HCT116 (cell line): ENCODE measurements at regions not wholly inside any gene's neighbourhood (a gene's known extent, or its start where the extent isn't known, plus 50 kb on each side); places are given as distances from the start of the nearest gene placed in this dataset.

Experiments
- ATAC-seq: fragments of 200-7000 bp; cut with Tn5 transposase; 2 replicates; pipeline ENCODE4 v1.9.1; 2020; ENCODE audit warnings: mild to moderate bottlenecking, moderate library complexity
- BruUV-seq: library from RNA; stranded (reverse); fragments of 400-500 nt; replicated peaks from 2 replicates; lab custom pipeline; 2021; lab: Mats Ljungman, UMichigan
- CTCF ChIA-PET: fragments of 300-600 bp; sonication (Branson Sonifier 250); formaldehyde crosslinking; loops from one replicate; lab custom pipeline; 2021; ENCODE audit warnings: antibody characterized with exemption; lab: Charles Lee
- POLR2A ChIA-PET: fragments of 300-600, 350-600 bp; sonication (Branson Sonifier 250); formaldehyde crosslinking; loops from one replicate; lab custom pipeline; 2021; ENCODE audit warnings: antibody characterized with exemption; lab: Charles Lee
- RAD21 ChIA-PET, 2 experiments: fragments of 300-600 bp; sonication (Branson Sonifier 250); formaldehyde crosslinking; loops; one replicate each; lab custom pipeline; 2023; ENCODE audit warnings: low total read pairs in 2 of 2; ENCODE audit not compliant: uncharacterized antibody in 2 of 2, unreplicated experiment in 2 of 2, low non-redundant PET in 1 of 2; lab: Charles Lee
- DNase-seq: peaks from one replicate; pipeline ENCODE4 v3.0.0-alpha.2; 2010; ENCODE audit warnings: low read depth, low spot score
- H2AFZ ChIP-seq: fragments of 200-600 bp; shearing (Covaris generic), sonication (generic); 2 replicates; pipeline ENCODE4 v1.6.1; 2017; ENCODE audit warnings: low read depth, mixed run types, mixed read lengths, antibody characterized with exemption, low read length; ENCODE audit not compliant: poor library complexity, severe bottlenecking
- H3K27ac ChIP-seq: 2 replicates; pipeline ENCODE4 v1.5.1; 2012; ENCODE audit warnings: low read depth, low read length
- H3K27me3 ChIP-seq: fragments of 200-600 bp; sonication (generic); 2 replicates; pipeline ENCODE4 v1.6.1; 2016; ENCODE audit warnings: mixed run types, low read length, mixed read lengths; ENCODE audit not compliant: insufficient read depth
- H3K36me3 ChIP-seq, 2 experiments: fragments of 200-500 bp in 1 of 2; fragments of 200-600 bp in 1 of 2; sonication (Bioruptor generic) in 1 of 2; sonication (generic) in 1 of 2; 2 replicates each; pipeline versions ENCODE4 v1.5.1 to v1.6.1; 2014 to 2016; ENCODE audit warnings: low read length in 2 of 2, inconsistent platforms in 1 of 2, mixed read lengths in 1 of 2, mixed run types in 1 of 2; ENCODE audit not compliant: insufficient read depth in 2 of 2, control insufficient read depth in 1 of 2
- H3K4me1 ChIP-seq, 2 experiments: fragments of 200-600 bp in 1 of 2; sonication (generic) in 1 of 2; 2 replicates each; pipeline versions ENCODE4 v1.5.1 to v1.6.1; 2012 to 2017; ENCODE audit warnings: low read length in 2 of 2, inconsistent platforms in 1 of 2, mild to moderate bottlenecking in 1 of 2, mixed read lengths in 1 of 2, mixed run types in 1 of 2, moderate library complexity in 1 of 2; ENCODE audit not compliant: insufficient read depth in 2 of 2, control insufficient read depth in 1 of 2
- H3K4me2 ChIP-seq: fragments of 200-600 bp; sonication (generic); 2 replicates; pipeline ENCODE4 v1.6.1; 2017; ENCODE audit warnings: mixed run types, low read length, mixed read lengths
- H3K4me3 ChIP-seq, 2 experiments: fragments of 200-600 bp in 1 of 2; sonication (generic) in 1 of 2; replicated peaks in 1 of 2; 2 replicates each; pipeline ENCODE4 v1.5.1; 2011 to 2016; ENCODE audit warnings: low read length in 2 of 2, control low read depth in 1 of 2, low read depth in 1 of 2, mild to moderate bottlenecking in 1 of 2, mixed read lengths in 1 of 2, mixed run types in 1 of 2
- H3K79me2 ChIP-seq: fragments of 200-600 bp; sonication (generic); 2 replicates; pipeline ENCODE4 v1.6.1; 2017; ENCODE audit warnings: mild to moderate bottlenecking, mixed run types, low read length, moderate library complexity, mixed read lengths; ENCODE audit not compliant: insufficient read depth
- H3K9ac ChIP-seq: fragments of 200-600 bp; sonication (generic); 2 replicates; pipeline ENCODE4 v1.6.1; 2016; ENCODE audit warnings: low read length, mixed read lengths
- H3K9me2 ChIP-seq: fragments of 200-600 bp; sonication (generic), shearing (Covaris generic); 2 replicates; pipeline ENCODE4 v1.6.1; 2017; ENCODE audit warnings: mixed run types, mild to moderate bottlenecking, moderate library complexity; ENCODE audit not compliant: insufficient read depth
- H3K9me3 ChIP-seq, 2 experiments: fragments of 200-500 bp in 1 of 2; fragments of 200-600 bp in 1 of 2; sonication (Bioruptor generic) in 1 of 2; sonication (generic) in 1 of 2; 2 replicates each; pipeline ENCODE4 v1.6.1; 2014 to 2017; ENCODE audit warnings: low read length in 2 of 2, mixed read lengths in 2 of 2, inconsistent platforms in 1 of 2, low read depth in 1 of 2, mild to moderate bottlenecking in 1 of 2, mixed run types in 1 of 2, moderate library complexity in 1 of 2; ENCODE audit not compliant: control insufficient read depth in 1 of 2, insufficient read depth in 1 of 2
- H4K20me1 ChIP-seq: fragments of 200-600 bp; sonication (generic), shearing (Covaris generic); 2 replicates; pipeline ENCODE4 v1.6.1; 2017; ENCODE audit warnings: mixed run types, mild to moderate bottlenecking, moderate library complexity; ENCODE audit not compliant: insufficient read depth
- SP1 ChIP-seq: IDR thresholded peaks from 2 replicates; pipeline ENCODE4 v1.6.1; 2012; ENCODE audit warnings: low read depth
- TCF7L2 ChIP-seq: IDR thresholded peaks from 2 replicates; pipeline ENCODE4 v1.7.0; 2011; ENCODE audit warnings: borderline replicate concordance, inconsistent platforms; ENCODE audit not compliant: insufficient read depth, insufficient read length; ENCODE audit errors: extremely low read depth
- ZFX ChIP-seq: fragments of 450-650 bp; IDR thresholded peaks from 2 replicates; pipeline ENCODE4 v1.6.1; 2017
- intact Hi-C: fragments of 100-400 bp; cut with micrococcal nuclease; formaldehyde crosslinking; loops from 2 replicates; pipeline ENCODE4 v1.10.0; 2022
- TF ChIP-seq, protein P1 (sequence below): IDR thresholded peaks from 2 replicates; pipeline ENCODE4 v1.6.1; 2011; ENCODE audit warnings: mild to moderate bottlenecking, low read length, moderate library complexity; ENCODE audit not compliant: insufficient replicate concordance; ENCODE audit errors: extremely low read depth
- TF ChIP-seq, protein P2 (sequence below), 3 experiments: fragments of 200-600 bp in 1 of 3; sonication (generic) in 1 of 3; IDR thresholded peaks in 2 of 3; conservative IDR thresholded peaks in 1 of 3; 2 replicates each; pipeline ENCODE4 v1.5.1; 2012 to 2017; ENCODE audit warnings: low read depth in 2 of 3, low read length in 2 of 3, antibody characterized with exemption in 1 of 3, borderline replicate concordance in 1 of 3, control low read depth in 1 of 3, mild to moderate bottlenecking in 1 of 3, mixed read lengths in 1 of 3, mixed run types in 1 of 3, moderate library complexity in 1 of 3; ENCODE audit not compliant: insufficient read depth in 1 of 3

DNA sequence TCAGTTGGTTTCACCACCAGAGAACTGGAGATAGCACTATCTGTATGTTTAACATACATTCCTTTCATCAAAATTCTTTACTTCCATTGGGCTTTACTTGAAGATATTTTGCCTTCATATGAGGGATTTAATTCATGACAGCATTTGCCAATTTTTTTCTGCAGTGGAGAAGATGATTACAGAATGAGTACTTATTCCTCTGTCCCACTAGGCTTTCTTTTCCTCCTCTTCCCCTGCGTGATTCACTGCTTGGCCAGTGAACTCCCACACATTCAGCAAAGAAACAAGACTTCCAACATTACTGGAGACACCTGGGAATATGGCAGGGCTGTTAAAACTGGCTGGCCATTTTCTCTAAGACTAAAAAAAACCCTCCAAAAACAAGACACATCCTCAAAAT is 425.8 kb upstream of the KCNH7 start:
- no peak overlapping the region for H3K4me3 ChIP-seq
- DNase-seq (no peak), ATAC-seq (no peak)
- ChIA-PET CTCF (no interaction called here), RAD21 (no interaction called here), POLR2A (no interaction called here)
- no peaks in the 10 kb centered on the region for H3K9me3 ChIP-seq
- H3K9ac ChIP-seq = no peak overlapping the region
- H3K4me2 ChIP-seq = no peak overlapping the region
- no TSS peak for BruUV-seq
- no peak overlapping the region for H2AFZ ChIP-seq
- peaks cover 14% of the 10 kb centered on the region for H3K27me3 ChIP-seq
- H3K9me2 ChIP-seq = no peaks in the 10 kb centered on the region
- intact Hi-C loops = no loop called here
- H3K36me3 ChIP-seq = no peaks in the 10 kb centered on the region
- no peaks in the 10 kb centered on the region for H3K4me1 ChIP-seq
- TF ChIP-seq ZFX = no peak
- TF ChIP-seq, protein P1, sequence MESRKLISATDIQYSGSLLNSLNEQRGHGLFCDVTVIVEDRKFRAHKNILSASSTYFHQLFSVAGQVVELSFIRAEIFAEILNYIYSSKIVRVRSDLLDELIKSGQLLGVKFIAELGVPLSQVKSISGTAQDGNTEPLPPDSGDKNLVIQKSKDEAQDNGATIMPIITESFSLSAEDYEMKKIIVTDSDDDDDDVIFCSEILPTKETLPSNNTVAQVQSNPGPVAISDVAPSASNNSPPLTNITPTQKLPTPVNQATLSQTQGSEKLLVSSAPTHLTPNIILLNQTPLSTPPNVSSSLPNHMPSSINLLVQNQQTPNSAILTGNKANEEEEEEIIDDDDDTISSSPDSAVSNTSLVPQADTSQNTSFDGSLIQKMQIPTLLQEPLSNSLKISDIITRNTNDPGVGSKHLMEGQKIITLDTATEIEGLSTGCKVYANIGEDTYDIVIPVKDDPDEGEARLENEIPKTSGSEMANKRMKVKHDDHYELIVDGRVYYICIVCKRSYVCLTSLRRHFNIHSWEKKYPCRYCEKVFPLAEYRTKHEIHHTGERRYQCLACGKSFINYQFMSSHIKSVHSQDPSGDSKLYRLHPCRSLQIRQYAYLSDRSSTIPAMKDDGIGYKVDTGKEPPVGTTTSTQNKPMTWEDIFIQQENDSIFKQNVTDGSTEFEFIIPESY = no peak
- TF ChIP-seq SP1 = no peak
- no peak for TF ChIP-seq TCF7L2
- H3K27ac ChIP-seq = no peak overlapping the region
- H3K79me2 ChIP-seq = no peaks in the 10 kb centered on the region
- H4K20me1 ChIP-seq = no peaks in the 10 kb centered on the region

DNA sequence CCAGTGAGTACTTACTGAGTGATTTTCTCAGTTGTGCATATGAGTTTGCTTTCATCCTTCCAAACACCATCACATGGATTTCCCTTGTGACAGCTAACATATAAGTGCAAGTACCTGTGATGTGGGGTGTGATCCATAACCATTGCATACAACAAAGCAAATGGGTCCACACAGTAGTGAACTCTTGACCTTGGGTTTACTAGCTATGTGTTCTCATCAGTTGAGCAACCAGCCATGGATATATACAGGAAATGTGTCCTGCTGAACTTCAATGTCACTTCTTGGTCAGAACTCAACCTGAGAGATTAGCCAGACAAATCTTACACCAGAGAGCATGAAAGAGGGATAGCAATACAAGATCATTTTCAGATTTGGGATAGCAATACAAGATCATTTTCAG is 420.9 kb upstream of the KCNH7 start:
- Histone ChIP-seq H4K20me1 (no peaks in the 10 kb centered on the region), H3K79me2 (no peaks in the 10 kb centered on the region), H3K4me2 (no peak overlapping the region), H3K9ac (no peak overlapping the region), H3K9me3 (no peaks in the 10 kb centered on the region), H2AFZ (no peak overlapping the region), H3K27ac (no peak overlapping the region), H3K9me2 (no peaks in the 10 kb centered on the region), H3K27me3 (peaks cover 18% of the 10 kb centered on the region), H3K4me3 (no peak overlapping the region), H3K36me3 (no peaks in the 10 kb centered on the region), H3K4me1 (no peaks in the 10 kb centered on the region)
- BruUV-seq = no TSS peak
- ChIA-PET POLR2A (no interaction called here), CTCF (no interaction called here), RAD21 (no interaction called here)
- intact Hi-C loops = no loop called here
- ATAC-seq (no peak), DNase-seq (no peak)
- TF ChIP-seq, protein P2, sequence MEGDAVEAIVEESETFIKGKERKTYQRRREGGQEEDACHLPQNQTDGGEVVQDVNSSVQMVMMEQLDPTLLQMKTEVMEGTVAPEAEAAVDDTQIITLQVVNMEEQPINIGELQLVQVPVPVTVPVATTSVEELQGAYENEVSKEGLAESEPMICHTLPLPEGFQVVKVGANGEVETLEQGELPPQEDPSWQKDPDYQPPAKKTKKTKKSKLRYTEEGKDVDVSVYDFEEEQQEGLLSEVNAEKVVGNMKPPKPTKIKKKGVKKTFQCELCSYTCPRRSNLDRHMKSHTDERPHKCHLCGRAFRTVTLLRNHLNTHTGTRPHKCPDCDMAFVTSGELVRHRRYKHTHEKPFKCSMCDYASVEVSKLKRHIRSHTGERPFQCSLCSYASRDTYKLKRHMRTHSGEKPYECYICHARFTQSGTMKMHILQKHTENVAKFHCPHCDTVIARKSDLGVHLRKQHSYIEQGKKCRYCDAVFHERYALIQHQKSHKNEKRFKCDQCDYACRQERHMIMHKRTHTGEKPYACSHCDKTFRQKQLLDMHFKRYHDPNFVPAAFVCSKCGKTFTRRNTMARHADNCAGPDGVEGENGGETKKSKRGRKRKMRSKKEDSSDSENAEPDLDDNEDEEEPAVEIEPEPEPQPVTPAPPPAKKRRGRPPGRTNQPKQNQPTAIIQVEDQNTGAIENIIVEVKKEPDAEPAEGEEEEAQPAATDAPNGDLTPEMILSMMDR (IDR thresholded peaks at IDR 0.05 in 2 of 3, conservative IDR thresholded peaks at IDR 0.05 in 1 of 3; ENCODE audit: borderline replicate concordance in 1 of 3, insufficient read depth in 1 of 3, low read depth in 2 of 3, low read length in 2 of 3) = no peak
